ENCODE measurements at regions not wholly inside any gene's neighbourhood (a gene's known extent, or its start where the extent isn't known, plus 50 kb on each side); places are given as distances from the start of the nearest gene placed in this dataset.

- TF ChIP-seq ZSCAN29 (CRISPR knock-in tag; conservative IDR thresholded peaks at IDR 0.05) (no peak), MIXL1 (CRISPR knock-in tag; IDR thresholded peaks at IDR 0.05) (no peak), ZNF572 (CRISPR knock-in tag; IDR thresholded peaks at IDR 0.05) (no peak), PAX8 (CRISPR knock-in tag; IDR thresholded peaks at IDR 0.05; ENCODE audit: borderline replicate concordance) (no peak)
Observed at GRCh38 chrY:13149148-13149547, 244.5 kb downstream of the DDX3Y start (continued).

GRCh38 chrY:13167698-13168097 lies 263.0 kb downstream of the DDX3Y start:
- Histone ChIP-seq H3K27me3 (ENCODE audit: control insufficient read depth in 1 of 2, insufficient read depth in 2 of 2, low read length in 2 of 2) (no peaks in the 10 kb centered on the region), H2AFZ (ENCODE audit: low read length) (no peak overlapping the region), H3K79me2 (ENCODE audit: insufficient read depth, low read length) (no peaks in the 10 kb centered on the region), H3K9ac (ENCODE audit: insufficient read depth, low read depth, low read length) (no peak overlapping the region), H3K9me3 (ENCODE audit: low read length) (peaks cover 6% of the 10 kb centered on the region; the same call in 1 of the 2 replicates), H3K27ac (ENCODE audit: extremely low read length, insufficient read depth, low read length) (no peak overlapping the region), H4K20me1 (ENCODE audit: insufficient read depth, low read length) (no peaks in the 10 kb centered on the region), H3K4me3 (replicated peaks in 1 of 3; ENCODE audit: insufficient read depth in 1 of 3, low read depth in 2 of 3, low read length in 3 of 3) (no peak overlapping the region), H3K4me1 (ENCODE audit: insufficient read depth, low read length) (no peaks in the 10 kb centered on the region), H3K36me3 (replicated peaks in 1 of 2; ENCODE audit: control insufficient read depth in 1 of 2, insufficient read depth in 2 of 2, low read length in 2 of 2) (no peaks in the 10 kb centered on the region), H3K4me2 (ENCODE audit: low read depth, low read length) (no peak overlapping the region)
- ChIA-PET CTCF (ENCODE audit: low intra/inter-chr PET ratio, low total read pairs) (no interaction called here), POLR2A (no interaction called here)
- ATAC-seq (peak; percentile 60; the same call in 2 of the 3 replicates), DNase-seq (ENCODE audit: low spot score) (peak; percentile 7), FAIRE-seq (peak; percentile 54)
- intact Hi-C loops (cut with micrococcal nuclease; ENCODE audit: unreplicated experiment) = loop anchor here (1.0 kb wide), 1 partner anchor 26 kb away; no protein-coding TSS in a partner anchor
- in situ Hi-C loops (cut with HindIII; ENCODE audit: extremely low pct_ligation_motif_present, low pct_unique_long_range_greater_than_20kb) = no loop called here
- no peak for TF ChIP-seq FOXC1 (CRISPR knock-in tag; IDR thresholded peaks at IDR 0.05; ENCODE audit: borderline replicate concordance)
- peak; percentile 64 for TF ChIP-seq HNF1A (IDR thresholded peaks at IDR 0.05; ENCODE audit: low read depth)
- peak; percentile 72; the same call in 1 of the 2 replicates for TF ChIP-seq HNF1A (CRISPR knock-in tag; IDR thresholded peaks at IDR 0.05; ENCODE audit: borderline replicate concordance)
- TF ChIP-seq TRIM24 (CRISPR knock-in tag; IDR thresholded peaks at IDR 0.05) = no peak
- TF ChIP-seq KDM4B (CRISPR knock-in tag; IDR thresholded peaks at IDR 0.05) = no peak
- no CpG with 5 or more reads among the region's 1 CpG for WGBS (ENCODE audit: low lambda C conversion rate)
- no TSS peak for BruUV-seq (replicated peaks)
